ENCODE measurements at regions not wholly inside any gene's neighbourhood (a gene's known extent, or its start where the extent isn't known, plus 50 kb on each side); places are given as distances from the start of the nearest gene placed in this dataset.
"Not testable (repeated sequence)": the region's sequence is repeated elsewhere in the genome, so short reads cannot be mapped to it uniquely, and the experiment has no call there.

GRCh38 chr11:103736315-103737036, 300.0 kb upstream of the DDI1 start:
- no peak for DNase-seq

GRCh38 chr11:103737037-103737622, 299.3 kb upstream of the DDI1 start:
- DNase-seq = no peak

GRCh38 chr11:103737747-103738146, 298.7 kb upstream of the DDI1 start:
- DNase-seq = no peak

- DNase-seq = not testable (repeated sequence)
Measured at GRCh38 chr11:103739074-103739796, 297.2 kb upstream of the DDI1 start.

- DNase-seq = no peak
Measured at GRCh38 chr11:103744496-103745153, 291.8 kb upstream of the DDI1 start.

- no peak for DNase-seq
Measured at GRCh38 chr11:103749158-103749557, 287.3 kb upstream of the DDI1 start.

- no peak for DNase-seq
Measured at GRCh38 chr11:103768816-103769215, 267.6 kb upstream of the DDI1 start.

GRCh38 chr11:103773059-103773458, 263.4 kb upstream of the DDI1 start:
- no peak for DNase-seq

GRCh38 chr11:103773537-103773936, 262.9 kb upstream of the DDI1 start:
- no peak for DNase-seq

GRCh38 chr11:103779054-103779453, 257.4 kb upstream of the DDI1 start:
- no peak for DNase-seq

- DNase-seq = no peak
Measured at GRCh38 chr11:103789952-103790351, 246.5 kb upstream of the DDI1 start.

- DNase-seq = no peak
Measured at GRCh38 chr11:103792981-103793468, 243.4 kb upstream of the DDI1 start.

GRCh38 chr11:103794262-103794661, 242.2 kb upstream of the DDI1 start:
- no peak for DNase-seq

- no peak for DNase-seq
Measured at GRCh38 chr11:103798026-103798425, 238.4 kb upstream of the DDI1 start.

GRCh38 chr11:103798446-103798845, 238.0 kb upstream of the DDI1 start:
- no peak for DNase-seq

GRCh38 chr11:103800406-103801114, 235.9 kb upstream of the DDI1 start:
- DNase-seq = no peak

GRCh38 chr11:103803062-103803461, 233.4 kb upstream of the DDI1 start:
- no peak for DNase-seq

- no peak for DNase-seq
Measured at GRCh38 chr11:103805688-103806009, 230.8 kb upstream of the DDI1 start.

GRCh38 chr11:103806130-103806895, 230.1 kb upstream of the DDI1 start:
- no peak for DNase-seq

GRCh38 chr11:103807806-103808205, 228.6 kb upstream of the DDI1 start:
- DNase-seq = no peak

GRCh38 chr11:103808252-103808651, 228.2 kb upstream of the DDI1 start:
- no peak for DNase-seq

GRCh38 chr11:103811870-103812455, 224.5 kb upstream of the DDI1 start:
- no peak for DNase-seq

All from NCI-H146 (cell line).